GM18511 (cell line): ENCODE measurements at regions not wholly inside any gene's neighbourhood (a gene's known extent, or its start where the extent isn't known, plus 50 kb on each side); places are given as distances from the start of the nearest gene placed in this dataset.

Experiments
- ATAC-seq: cut with Tn5 transposase; IDR thresholded peaks from one replicate; pipeline ENCODE4 v1.9.1; 2021; ENCODE audit warnings: mild to moderate bottlenecking, moderate library complexity; ENCODE audit not compliant: unreplicated experiment

DNA sequence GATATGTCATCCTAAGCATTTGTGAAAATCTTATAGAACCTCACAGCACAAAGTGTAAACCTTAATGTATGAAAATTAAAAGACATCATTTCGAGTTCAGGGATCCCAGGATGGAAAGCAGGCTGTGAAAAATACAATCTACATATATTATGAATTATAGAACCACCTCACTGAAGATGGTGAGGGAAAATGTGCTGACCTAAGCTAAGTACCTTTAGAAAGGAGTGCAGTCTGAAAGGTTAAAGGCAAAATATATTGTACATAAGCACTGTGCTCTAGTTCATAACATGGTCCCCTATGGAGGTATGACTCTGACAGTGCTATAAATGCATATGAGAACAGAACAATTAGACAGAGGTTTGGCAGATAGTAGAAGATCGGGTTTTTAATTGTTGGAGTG is 368.6 kb downstream of the TMA16 start:
- no peak for ATAC-seq

DNA sequence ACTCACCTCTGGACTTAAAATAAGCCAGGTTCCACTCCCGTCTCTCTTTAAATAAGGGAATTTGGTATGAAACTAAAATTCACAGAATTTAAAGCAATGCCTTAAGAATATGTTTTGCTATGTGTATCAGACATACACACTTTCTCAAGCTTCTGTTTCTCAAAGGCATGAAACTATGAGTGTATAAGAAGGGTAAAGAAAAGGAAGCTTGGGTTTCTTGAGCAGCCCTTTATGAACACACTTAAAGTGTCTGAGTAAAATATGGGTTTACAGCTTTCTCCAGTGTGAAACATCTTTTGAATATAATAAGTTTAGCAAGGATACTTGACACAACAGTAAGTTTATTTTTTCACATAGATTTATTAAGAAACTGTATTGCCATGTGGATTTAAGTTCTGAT is 370.5 kb downstream of the TMA16 start:
- ATAC-seq = no peak

DNA sequence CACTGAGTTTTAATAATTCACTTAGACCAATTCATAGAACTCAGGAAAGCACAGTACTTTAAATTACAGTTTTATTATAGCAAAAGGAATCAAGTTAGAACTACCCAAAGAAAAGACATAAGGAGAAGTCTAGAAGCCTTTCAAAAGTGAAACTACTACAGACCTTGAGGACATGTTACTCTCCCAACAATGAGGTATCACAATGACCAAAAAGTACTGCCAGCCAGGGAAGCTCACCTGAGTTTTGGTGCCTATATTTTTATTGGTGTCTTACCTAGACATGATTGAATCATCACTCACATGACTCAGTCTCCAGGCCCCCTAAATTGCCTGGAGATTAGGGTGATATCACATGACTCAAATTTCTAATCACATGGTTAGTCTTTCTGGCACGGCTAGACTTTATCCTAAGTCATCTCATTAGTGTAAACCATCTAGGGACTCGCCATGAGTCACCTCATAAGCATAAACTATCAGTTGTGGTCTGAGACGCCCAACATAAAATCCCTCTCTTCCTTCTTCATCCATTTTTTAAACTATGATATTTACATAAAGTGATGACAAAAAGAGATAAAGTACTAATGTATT is 372.3 kb downstream of the TMA16 start:
- peak; percentile 65 for ATAC-seq

DNA sequence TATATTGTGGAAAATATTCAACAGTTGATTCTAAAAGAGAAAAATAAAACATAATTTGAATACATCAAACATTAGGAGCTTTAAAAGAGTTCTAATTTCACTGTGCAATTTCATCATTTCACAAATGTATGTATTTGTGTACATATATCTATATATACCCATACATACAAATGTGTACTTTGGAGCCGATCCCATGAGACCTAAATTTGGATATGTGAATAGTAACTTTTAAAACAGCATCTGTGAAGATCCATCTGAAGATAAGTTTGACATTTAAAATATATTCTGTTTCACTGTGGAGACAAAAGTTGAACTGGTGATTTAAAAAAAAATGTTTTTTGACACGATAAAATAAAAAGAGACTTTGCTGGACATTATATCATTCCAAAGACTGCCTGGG is 374.0 kb downstream of the TMA16 start:
- no peak for ATAC-seq

GRCh38 chr4:163871078-163871477 is 376.6 kb downstream of the TMA16 start:
- ATAC-seq = no peak

DNA sequence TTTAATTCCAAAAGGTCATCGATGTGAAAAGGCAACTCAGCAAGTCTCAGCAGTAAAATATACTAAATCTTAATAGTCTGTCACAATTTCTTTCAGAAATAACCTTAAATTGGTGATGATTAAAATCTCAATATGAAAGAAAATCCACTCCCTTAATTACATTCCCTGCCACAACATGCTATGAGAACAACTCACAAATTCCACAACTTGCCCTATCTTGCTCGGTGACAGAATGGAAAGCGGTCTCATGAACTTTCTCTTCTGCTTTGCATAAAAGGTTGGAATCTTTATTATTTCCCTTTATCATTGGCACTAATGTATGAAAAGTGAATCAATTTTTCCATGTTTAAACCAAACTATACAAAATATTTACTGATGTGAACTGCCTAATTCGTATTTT is 380.8 kb downstream of the TMA16 start:
- ATAC-seq = no peak

DNA sequence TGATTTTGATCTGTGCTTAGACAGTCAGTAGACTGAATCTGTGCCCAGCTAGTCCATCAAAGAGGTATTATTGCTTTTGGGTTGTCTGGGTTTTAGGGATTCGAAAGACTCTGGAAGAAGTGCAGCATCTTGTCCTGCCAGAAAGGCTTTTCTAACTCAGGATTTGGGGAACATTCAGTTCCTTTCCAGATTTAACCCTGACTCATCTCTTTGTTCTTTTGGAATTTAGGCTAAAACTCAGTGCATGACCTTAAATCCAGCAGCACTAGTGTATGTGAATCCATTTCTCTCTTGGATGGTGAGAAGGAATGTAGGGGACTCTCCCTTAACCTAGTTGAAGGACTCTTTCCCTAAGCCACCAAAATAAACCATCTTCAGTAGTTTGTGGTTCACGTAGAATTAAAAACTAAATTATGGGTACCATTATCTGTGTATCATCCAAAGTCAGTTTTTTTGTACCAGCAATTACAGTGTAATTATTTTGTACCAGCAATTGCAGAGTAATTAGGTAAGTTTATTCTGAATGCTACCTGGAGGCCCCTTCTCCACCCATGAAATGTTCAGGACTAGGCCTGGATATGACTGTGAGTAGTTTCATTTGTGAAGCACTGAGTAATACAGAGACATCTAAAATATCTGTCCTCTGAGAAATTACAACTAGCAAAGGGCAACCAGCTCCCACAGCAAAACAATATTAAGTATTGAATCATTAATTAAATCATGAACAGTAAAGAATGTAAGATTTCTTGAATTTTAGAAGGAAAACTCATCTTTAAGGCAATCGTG is 384.0 kb downstream of the TMA16 start:
- peak; percentile 78 for ATAC-seq

- no peak for ATAC-seq
These were observed 397.9 kb downstream of the TMA16 start for GRCh38 chr4:163892417-163892816.

GRCh38 chr4:163895378-163896005 is 401.0 kb downstream of the TMA16 start:
- no peak for ATAC-seq

DNA sequence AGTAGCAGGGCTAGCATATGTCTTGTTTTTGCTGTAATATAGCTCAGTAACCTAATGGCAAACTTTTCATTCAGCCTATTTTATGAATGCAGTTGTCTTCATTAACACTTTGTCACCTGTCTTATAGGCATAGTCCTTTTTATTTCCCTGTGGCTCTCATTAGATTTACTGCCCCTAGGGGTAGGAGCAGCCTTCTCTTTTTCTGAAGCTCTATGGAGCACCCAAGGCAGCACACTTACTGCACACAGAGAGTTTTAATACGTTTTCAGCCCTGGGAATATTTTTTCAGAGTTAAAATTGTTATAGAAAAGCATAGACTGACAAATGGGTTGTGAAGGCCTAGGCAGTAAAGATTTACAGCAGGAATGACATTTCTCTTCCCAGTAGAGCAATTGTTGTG is 406.8 kb downstream of the TMA16 start:
- ATAC-seq = no peak

GRCh38 chr4:163902417-163902816 is 407.9 kb downstream of the TMA16 start:
- ATAC-seq = no peak

- ATAC-seq = no peak
These were observed 417.4 kb downstream of the TMA16 start for GRCh38 chr4:163911891-163912290.

GRCh38 chr4:163913571-163913970 is 419.1 kb downstream of the TMA16 start:
- no peak for ATAC-seq

DNA sequence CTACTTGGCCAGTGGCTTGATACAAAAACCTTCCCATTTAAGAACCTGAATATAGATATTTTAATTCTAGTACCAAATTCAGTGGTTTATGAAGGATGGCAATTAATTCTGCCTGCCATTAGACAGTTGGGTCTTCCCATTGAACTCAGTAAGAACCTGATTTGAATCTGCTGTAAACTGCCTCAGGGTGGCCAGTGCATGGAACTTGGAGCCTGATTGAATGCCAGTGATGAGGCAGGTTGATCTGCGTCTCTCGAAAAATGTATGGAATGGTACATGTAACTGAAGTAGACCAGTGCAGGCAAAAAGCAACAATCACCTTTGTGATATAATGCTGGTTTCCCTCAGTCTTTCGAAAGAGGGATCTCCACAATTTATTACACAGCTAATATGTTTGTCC is 421.4 kb downstream of the TMA16 start:
- ATAC-seq = no peak

- no peak for ATAC-seq
These were observed 425.9 kb downstream of the TMA16 start for GRCh38 chr4:163920426-163920825.

- no peak for ATAC-seq
These were observed 427.8 kb downstream of the TMA16 start for GRCh38 chr4:163922302-163922701.

DNA sequence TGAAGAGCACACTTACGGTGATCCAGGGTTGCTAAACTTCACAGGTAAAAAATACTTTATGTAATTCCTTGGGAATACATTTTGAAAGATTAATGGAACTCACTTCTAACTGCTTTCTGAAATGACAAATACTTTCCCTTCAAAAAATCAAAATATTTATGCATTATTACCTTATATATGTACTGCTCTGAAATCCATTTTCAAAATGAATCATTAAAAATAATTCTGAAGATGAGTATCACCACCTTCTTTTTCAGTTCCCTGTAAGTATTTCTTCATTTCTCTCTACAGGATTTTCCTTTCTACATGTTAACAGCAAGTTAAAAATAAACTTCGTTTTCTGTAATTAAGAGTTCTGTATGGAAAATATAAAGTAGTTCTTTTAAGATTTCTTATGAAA is 428.6 kb downstream of the TMA16 start:
- ATAC-seq = no peak

DNA sequence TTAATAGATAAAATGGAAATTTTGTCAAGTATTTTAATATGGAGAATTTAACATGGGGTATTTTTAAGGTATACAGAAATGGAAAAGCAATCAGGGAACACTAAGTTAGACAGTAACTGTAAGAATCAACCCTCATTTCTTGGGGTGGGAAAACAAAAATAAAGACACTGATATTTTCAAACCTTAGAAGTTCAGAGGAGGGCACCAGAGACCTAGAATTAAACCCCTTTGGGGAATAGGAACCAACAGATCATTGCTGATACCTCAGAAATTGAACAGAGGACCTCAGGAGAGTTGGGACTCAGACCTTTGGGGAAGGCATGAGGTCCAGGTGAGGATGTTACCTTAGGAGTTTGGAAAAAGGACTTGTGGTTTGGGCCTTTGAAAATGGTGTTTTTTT is 435.6 kb downstream of the TMA16 start:
- no peak for ATAC-seq

DNA sequence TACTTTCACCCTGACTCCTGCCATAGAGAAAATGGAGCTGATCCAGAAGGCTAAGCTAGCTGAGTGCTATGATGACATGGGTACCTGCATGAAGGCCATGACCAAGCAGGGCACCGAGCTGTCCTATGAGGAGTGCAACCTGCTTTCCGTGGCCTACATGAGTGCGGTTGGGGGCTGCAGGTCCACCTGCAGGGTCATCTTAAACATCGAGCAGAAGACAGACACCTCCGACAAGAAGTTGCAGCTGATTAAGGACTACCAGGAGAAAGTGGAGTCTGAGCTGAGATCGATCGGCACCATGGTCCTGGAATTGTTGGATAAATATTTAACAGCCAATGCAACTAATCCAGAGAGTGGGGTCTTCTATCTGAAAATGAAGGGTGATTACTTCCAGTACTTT is 438.0 kb downstream of the TMA16 start:
- no peak for ATAC-seq

DNA sequence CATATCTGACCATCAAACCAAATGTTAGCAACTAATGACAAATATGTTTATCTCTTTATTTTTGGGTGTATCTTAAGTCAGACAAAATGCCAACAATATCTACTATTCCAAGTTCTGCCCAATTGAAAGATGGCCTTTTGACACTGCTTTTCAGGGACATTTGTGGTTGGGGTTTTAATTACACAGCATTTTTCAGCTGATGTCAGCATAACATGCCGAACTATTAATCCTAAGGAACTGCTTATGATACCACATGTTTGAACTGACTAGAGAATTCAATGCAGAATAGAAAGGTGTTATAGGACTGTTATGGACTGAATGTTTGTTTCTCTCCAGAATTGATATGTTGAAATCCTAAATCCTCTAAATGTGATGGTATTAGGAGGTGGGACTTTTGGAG is 445.1 kb downstream of the TMA16 start:
- ATAC-seq = no peak

- ATAC-seq = no peak
These were observed 446.9 kb downstream of the TMA16 start for GRCh38 chr4:163941221-163941905.
